Effector memory CD8-positive, alpha-beta T cell (primary cell): ENCODE measurements at regions not wholly inside any gene's neighbourhood (a gene's known extent, or its start where the extent isn't known, plus 50 kb on each side); places are given as distances from the start of the nearest gene placed in this dataset.

Source experiments
- ATAC-seq: fragments of 150-1000 bp; cut with Tn5 transposase; replicated peaks from 2 replicates; pipeline ENCODE4 v1.10.0; 2021; ENCODE audit warnings: mild to moderate bottlenecking, moderate library complexity
- DNase-seq, 3 experiments: peaks; one replicate each; pipeline ENCODE4 v3.0.0; 2021
- H3K27ac Mint-ChIP-seq, 2 donors: one replicate each; pipeline ENCODE4 v1.8.0; 2022; ENCODE audit warnings: mild to moderate bottlenecking in 2 of 2, mixed read lengths in 2 of 2, moderate library complexity in 2 of 2
- H3K27me3 Mint-ChIP-seq, 2 donors: one replicate each; pipeline ENCODE4 v1.8.0; 2022; ENCODE audit warnings: mixed read lengths in 2 of 2
- H3K36me3 Mint-ChIP-seq: one replicate; pipeline ENCODE4 v1.8.0; 2022; ENCODE audit warnings: mild to moderate bottlenecking, moderate library complexity, mixed read lengths; ENCODE audit not compliant: insufficient read depth
- H3K4me1 Mint-ChIP-seq, 2 donors: one replicate each; pipeline ENCODE4 v1.8.0; 2022; ENCODE audit warnings: low read depth in 2 of 2, mixed read lengths in 2 of 2
- H3K4me3 Mint-ChIP-seq, 2 donors: one replicate each; pipeline ENCODE4 v1.8.0; 2022; ENCODE audit warnings: mild to moderate bottlenecking in 2 of 2, mixed read lengths in 2 of 2, moderate library complexity in 2 of 2
- H3K9me3 Mint-ChIP-seq, 2 donors: one replicate each; pipeline ENCODE4 v1.8.0; 2022; ENCODE audit warnings: mixed read lengths in 2 of 2

GRCh38 chr12:115212356-115212755 is 528.4 kb upstream of the TBX3 start:
- no peak for ATAC-seq
- H3K27me3 Mint-ChIP-seq = no peaks in the 10 kb centered on the region
- no peaks in the 10 kb centered on the region for H3K36me3 Mint-ChIP-seq
- H3K4me3 Mint-ChIP-seq = no peak overlapping the region
- H3K27ac Mint-ChIP-seq = no peak overlapping the region
- DNase-seq = no peak
- H3K4me1 Mint-ChIP-seq = no peaks in the 10 kb centered on the region
- H3K9me3 Mint-ChIP-seq = peaks cover 9 to 14% of the 10 kb centered on the region in 2 donors

- Mint-ChIP-seq H3K9me3 (peaks cover 16 to 17% of the 10 kb centered on the region in 2 donors), H3K4me3 (no peak overlapping the region), H3K27me3 (no peaks in the 10 kb centered on the region), H3K36me3 (no peaks in the 10 kb centered on the region), H3K27ac (no peak overlapping the region), H3K4me1 (no peaks in the 10 kb centered on the region)
- ATAC-seq = no peak
- no peak for DNase-seq
Measured at GRCh38 chr12:115210533-115211252, 526.7 kb upstream of the TBX3 start.

GRCh38 chr12:115209230-115209629 is 525.3 kb upstream of the TBX3 start:
- DNase-seq (no peak), ATAC-seq (no peak)
- H3K9me3 Mint-ChIP-seq = peaks cover 16 to 17% of the 10 kb centered on the region in 2 donors
- H3K36me3 Mint-ChIP-seq = no peaks in the 10 kb centered on the region
- no peaks in the 10 kb centered on the region for H3K27me3 Mint-ChIP-seq
- H3K4me1 Mint-ChIP-seq = no peaks in the 10 kb centered on the region
- H3K27ac Mint-ChIP-seq = no peak overlapping the region
- H3K4me3 Mint-ChIP-seq = no peak overlapping the region

GRCh38 chr12:115208098-115208497 is 524.1 kb upstream of the TBX3 start:
- H3K27me3 Mint-ChIP-seq = no peaks in the 10 kb centered on the region
- no peaks in the 10 kb centered on the region for H3K4me1 Mint-ChIP-seq
- no peak for DNase-seq
- ATAC-seq = no peak
- peaks cover 15 to 16% of the 10 kb centered on the region in 2 donors for H3K9me3 Mint-ChIP-seq
- H3K27ac Mint-ChIP-seq = no peak overlapping the region
- no peaks in the 10 kb centered on the region for H3K36me3 Mint-ChIP-seq
- H3K4me3 Mint-ChIP-seq = no peak overlapping the region

- H3K27me3 Mint-ChIP-seq = no peaks in the 10 kb centered on the region
- no peaks in the 10 kb centered on the region for H3K36me3 Mint-ChIP-seq
- no peak for DNase-seq
- no peak overlapping the region for H3K27ac Mint-ChIP-seq
- H3K4me3 Mint-ChIP-seq = no peak overlapping the region
- ATAC-seq = no peak
- H3K4me1 Mint-ChIP-seq = no peaks in the 10 kb centered on the region
- peaks cover 12 to 16% of the 10 kb centered on the region in 2 donors for H3K9me3 Mint-ChIP-seq
Measured at GRCh38 chr12:115207216-115207915, 523.4 kb upstream of the TBX3 start.

- peaks cover 12 to 14% of the 10 kb centered on the region in 2 donors for H3K9me3 Mint-ChIP-seq
- H3K36me3 Mint-ChIP-seq = no peaks in the 10 kb centered on the region
- H3K27me3 Mint-ChIP-seq = no peaks in the 10 kb centered on the region
- no peak for ATAC-seq
- H3K4me3 Mint-ChIP-seq = no peak overlapping the region
- no peak for DNase-seq
- H3K4me1 Mint-ChIP-seq = no peaks in the 10 kb centered on the region
- no peak overlapping the region for H3K27ac Mint-ChIP-seq
Measured at GRCh38 chr12:115206801-115207200, 522.8 kb upstream of the TBX3 start.

GRCh38 chr12:115205755-115206308 is 521.9 kb upstream of the TBX3 start:
- H3K27me3 Mint-ChIP-seq = no peaks in the 10 kb centered on the region
- no peak overlapping the region for H3K4me3 Mint-ChIP-seq

GRCh38 chr12:115204957-115205754 is 521.2 kb upstream of the TBX3 start:
- Mint-ChIP-seq H3K27me3 (no peaks in the 10 kb centered on the region), H3K36me3 (no peaks in the 10 kb centered on the region), H3K27ac (no peak overlapping the region), H3K9me3 (peaks cover 5 to 8% of the 10 kb centered on the region in 2 donors), H3K4me3 (no peak overlapping the region), H3K4me1 (no peaks in the 10 kb centered on the region)
- ATAC-seq = no peak
- no peak for DNase-seq

More at GRCh38 chr12:115205755-115206308, 521.9 kb upstream of the TBX3 start:
- Mint-ChIP-seq H3K9me3 (peaks cover 8 to 9% of the 10 kb centered on the region in 2 donors), H3K27ac (no peak overlapping the region), H3K36me3 (no peaks in the 10 kb centered on the region), H3K4me1 (no peaks in the 10 kb centered on the region)
- no peak for ATAC-seq
- no peak for DNase-seq

- DNase-seq (no peak), ATAC-seq (no peak)
- Mint-ChIP-seq H3K9me3 (peaks cover 3 to 8% of the 10 kb centered on the region in 2 donors), H3K27me3 (no peaks in the 10 kb centered on the region), H3K27ac (no peak overlapping the region), H3K4me3 (no peak overlapping the region), H3K36me3 (no peaks in the 10 kb centered on the region), H3K4me1 (no peaks in the 10 kb centered on the region)
Measured at GRCh38 chr12:115203701-115204100, 519.7 kb upstream of the TBX3 start.

- DNase-seq (no peak), ATAC-seq (no peak)
- no peaks in the 10 kb centered on the region for H3K4me1 Mint-ChIP-seq
- H3K27me3 Mint-ChIP-seq = no peaks in the 10 kb centered on the region
- no peaks in the 10 kb centered on the region for H3K36me3 Mint-ChIP-seq
- no peak overlapping the region for H3K27ac Mint-ChIP-seq
- no peak overlapping the region for H3K4me3 Mint-ChIP-seq
- H3K9me3 Mint-ChIP-seq = peaks cover 5 to 7% of the 10 kb centered on the region in 2 donors
Measured at GRCh38 chr12:115201966-115202365, 518.0 kb upstream of the TBX3 start.

GRCh38 chr12:115199831-115200230 is 515.9 kb upstream of the TBX3 start:
- Mint-ChIP-seq H3K4me1 (no peaks in the 10 kb centered on the region), H3K4me3 (no peak overlapping the region), H3K27me3 (no peaks in the 10 kb centered on the region)

GRCh38 chr12:115194857-115195256 is 510.9 kb upstream of the TBX3 start:
- DNase-seq (no peak), ATAC-seq (no peak)
- Mint-ChIP-seq H3K4me1 (no peaks in the 10 kb centered on the region), H3K36me3 (no peaks in the 10 kb centered on the region), H3K27me3 (no peaks in the 10 kb centered on the region), H3K27ac (no peak overlapping the region), H3K4me3 (no peak overlapping the region), H3K9me3 (peaks cover 5 to 8% of the 10 kb centered on the region in 2 donors)

More at GRCh38 chr12:115199831-115200230, 515.9 kb upstream of the TBX3 start:
- Mint-ChIP-seq H3K27ac (no peak overlapping the region), H3K36me3 (no peaks in the 10 kb centered on the region), H3K9me3 (peaks cover 3 to 4% of the 10 kb centered on the region in 2 donors)
- ATAC-seq (no peak), DNase-seq (no peak)

GRCh38 chr12:115194448-115194847 is 510.5 kb upstream of the TBX3 start:
- ATAC-seq (no peak), DNase-seq (no peak)
- H3K4me3 Mint-ChIP-seq = no peak overlapping the region
- no peaks in the 10 kb centered on the region for H3K4me1 Mint-ChIP-seq
- H3K27me3 Mint-ChIP-seq = no peaks in the 10 kb centered on the region
- peaks cover 5 to 10% of the 10 kb centered on the region in 2 donors for H3K9me3 Mint-ChIP-seq
- H3K36me3 Mint-ChIP-seq = no peaks in the 10 kb centered on the region
- no peak overlapping the region for H3K27ac Mint-ChIP-seq
